OCI-LY3 (cell line): ENCODE measurements at regions not wholly inside any gene's neighbourhood (a gene's known extent, or its start where the extent isn't known, plus 50 kb on each side); places are given as distances from the start of the nearest gene placed in this dataset.
A peak's percentile ranks its signal among the peaks of the same experiment; 100 is the strongest.

Experiments used
- H2AFZ ChIP-seq: fragments of 200-600, 300-600 bp; shearing (Covaris generic); 2 replicates; pipeline ENCODE4 v1.6.0; 2014; ENCODE audit warnings: antibody characterized with exemption, low read depth, low read length
- H3K27ac ChIP-seq: fragments of 200-600, 300-600 bp; sonication (generic); 2 replicates; pipeline ENCODE4 v1.5.1; 2014; ENCODE audit warnings: mild to moderate bottlenecking, low read length, moderate library complexity, mixed read lengths
- H3K27me3 ChIP-seq: fragments of 200-600, 300-600 bp; sonication (generic); 2 replicates; pipeline ENCODE4 v1.6.1; 2014; ENCODE audit warnings: low read depth, low read length, mixed read lengths
- H3K36me3 ChIP-seq: fragments of 200-600, 300-600 bp; sonication (generic); replicated peaks from 2 replicates; pipeline ENCODE3; 2014; ENCODE audit warnings: low read depth, low read length, mixed read lengths
- H3K4me1 ChIP-seq: fragments of 300-600, 200-600 bp; sonication (generic); 2 replicates; pipeline ENCODE4 v1.6.1; 2014; ENCODE audit warnings: low read length, mixed read lengths
- H3K4me2 ChIP-seq: fragments of 200-600, 300-600 bp; sonication (generic); 2 replicates; pipeline ENCODE4 v1.6.1; 2014; ENCODE audit warnings: low read length, mixed read lengths
- H3K4me3 ChIP-seq: fragments of 300-600, 200-600 bp; sonication (generic); 2 replicates; pipeline ENCODE4 v1.5.1; 2014; ENCODE audit warnings: antibody characterized with exemption, mild to moderate bottlenecking, low read length, moderate library complexity
- H3K79me2 ChIP-seq: fragments of 300-600, 200-600 bp; shearing (Covaris generic); 2 replicates; pipeline ENCODE4 v1.6.1; 2014; ENCODE audit warnings: mild to moderate bottlenecking, low read length, mixed read lengths
- H3K9ac ChIP-seq: fragments of 300-600, 200-600 bp; shearing (Covaris generic); 2 replicates; pipeline ENCODE4 v1.6.0; 2014; ENCODE audit warnings: mild to moderate bottlenecking, low read length, moderate library complexity
- H3K9me3 ChIP-seq: fragments of 200-600, 300-600 bp; shearing (Covaris generic); 2 replicates; pipeline ENCODE4 v1.6.1; 2014; ENCODE audit warnings: low read length, mixed read lengths; ENCODE audit not compliant: insufficient read depth
- H4K20me1 ChIP-seq: fragments of 200-600, 300-600 bp; sonication (generic); 2 replicates; pipeline ENCODE4 v1.6.1; 2016; ENCODE audit warnings: low read length, mixed read lengths; ENCODE audit not compliant: insufficient read depth
- EZH2phosphoT487 ChIP-seq: fragments of 200-600 bp; shearing (Covaris generic); IDR thresholded peaks from 2 replicates; pipeline ENCODE4 v1.6.1; 2018; ENCODE audit warnings: antibody characterized with exemption, mixed run types, low read depth
- TF ChIP-seq, protein P1 (sequence below): fragments of 200-600, 300-600 bp; sonication (generic); IDR thresholded peaks from 2 replicates; pipeline ENCODE4 v1.5.1; 2014; ENCODE audit warnings: antibody characterized with exemption, low read length, low read depth

DNA sequence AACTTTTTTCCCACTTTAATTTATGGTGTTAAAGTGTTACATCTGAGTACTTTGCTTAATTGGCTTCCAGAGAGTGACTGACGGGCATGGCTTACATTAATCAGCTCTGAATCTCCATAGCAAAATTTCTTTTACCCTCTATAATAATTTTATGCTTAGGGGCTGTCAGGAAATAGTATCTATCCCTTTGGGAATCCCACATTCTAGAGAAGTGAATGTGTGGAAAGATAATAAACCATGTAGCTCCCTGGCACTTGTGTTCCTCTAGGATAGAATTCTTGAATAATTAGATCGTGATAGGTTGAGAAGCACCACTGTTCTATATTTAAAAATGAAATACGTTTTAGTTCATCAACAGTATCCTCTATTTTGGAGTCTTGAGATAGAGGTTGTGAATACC, 89.6 kb downstream of the DNAJB9 start:
- Histone ChIP-seq H3K79me2 (no peaks in the 10 kb centered on the region), H3K36me3 (no peaks in the 10 kb centered on the region), H3K27me3 (no peaks in the 10 kb centered on the region; the same call in 1 of the 2 replicates), H2AFZ (no peak overlapping the region), H4K20me1 (no peaks in the 10 kb centered on the region), H3K27ac (no peak overlapping the region), H3K4me3 (no peak overlapping the region), H3K9me3 (no peaks in the 10 kb centered on the region), H3K4me2 (no peak overlapping the region), H3K4me1 (no peaks in the 10 kb centered on the region), H3K9ac (no peak overlapping the region)
- no peak for TF ChIP-seq EZH2phosphoT487
- TF ChIP-seq, protein P1, sequence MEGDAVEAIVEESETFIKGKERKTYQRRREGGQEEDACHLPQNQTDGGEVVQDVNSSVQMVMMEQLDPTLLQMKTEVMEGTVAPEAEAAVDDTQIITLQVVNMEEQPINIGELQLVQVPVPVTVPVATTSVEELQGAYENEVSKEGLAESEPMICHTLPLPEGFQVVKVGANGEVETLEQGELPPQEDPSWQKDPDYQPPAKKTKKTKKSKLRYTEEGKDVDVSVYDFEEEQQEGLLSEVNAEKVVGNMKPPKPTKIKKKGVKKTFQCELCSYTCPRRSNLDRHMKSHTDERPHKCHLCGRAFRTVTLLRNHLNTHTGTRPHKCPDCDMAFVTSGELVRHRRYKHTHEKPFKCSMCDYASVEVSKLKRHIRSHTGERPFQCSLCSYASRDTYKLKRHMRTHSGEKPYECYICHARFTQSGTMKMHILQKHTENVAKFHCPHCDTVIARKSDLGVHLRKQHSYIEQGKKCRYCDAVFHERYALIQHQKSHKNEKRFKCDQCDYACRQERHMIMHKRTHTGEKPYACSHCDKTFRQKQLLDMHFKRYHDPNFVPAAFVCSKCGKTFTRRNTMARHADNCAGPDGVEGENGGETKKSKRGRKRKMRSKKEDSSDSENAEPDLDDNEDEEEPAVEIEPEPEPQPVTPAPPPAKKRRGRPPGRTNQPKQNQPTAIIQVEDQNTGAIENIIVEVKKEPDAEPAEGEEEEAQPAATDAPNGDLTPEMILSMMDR: no peak

DNA sequence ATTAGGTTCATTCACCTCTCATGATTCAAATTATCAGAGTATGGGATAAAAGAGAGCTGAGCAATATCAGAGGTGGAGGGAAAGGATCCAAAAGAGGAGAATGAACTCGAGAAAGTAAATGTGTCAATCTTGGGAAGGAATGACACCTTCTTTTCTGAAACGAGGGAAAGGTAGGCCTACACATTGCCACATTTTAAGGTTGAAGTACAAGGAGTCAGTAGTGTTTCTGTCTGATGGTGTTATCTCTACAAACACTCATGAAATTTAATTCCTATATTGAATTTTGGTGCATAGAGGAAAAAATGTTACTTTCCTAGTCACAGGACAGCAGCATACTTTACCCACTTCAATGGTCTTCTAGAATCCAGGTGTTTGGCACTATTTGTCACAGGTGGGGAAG, 90.2 kb downstream of the DNAJB9 start:
- H4K20me1 ChIP-seq: no peaks in the 10 kb centered on the region
- no peaks in the 10 kb centered on the region for H3K4me1 ChIP-seq
- H3K9ac ChIP-seq: no peak overlapping the region
- H2AFZ ChIP-seq: no peak overlapping the region
- H3K4me3 ChIP-seq: no peak overlapping the region
- no peak overlapping the region for H3K27ac ChIP-seq
- TF ChIP-seq EZH2phosphoT487: no peak
- TF ChIP-seq, protein P1: no peak
- H3K79me2 ChIP-seq: no peaks in the 10 kb centered on the region
- no peaks in the 10 kb centered on the region; the same call in 1 of the 2 replicates for H3K27me3 ChIP-seq
- no peak overlapping the region for H3K4me2 ChIP-seq
- H3K36me3 ChIP-seq: no peaks in the 10 kb centered on the region
- no peaks in the 10 kb centered on the region for H3K9me3 ChIP-seq

DNA sequence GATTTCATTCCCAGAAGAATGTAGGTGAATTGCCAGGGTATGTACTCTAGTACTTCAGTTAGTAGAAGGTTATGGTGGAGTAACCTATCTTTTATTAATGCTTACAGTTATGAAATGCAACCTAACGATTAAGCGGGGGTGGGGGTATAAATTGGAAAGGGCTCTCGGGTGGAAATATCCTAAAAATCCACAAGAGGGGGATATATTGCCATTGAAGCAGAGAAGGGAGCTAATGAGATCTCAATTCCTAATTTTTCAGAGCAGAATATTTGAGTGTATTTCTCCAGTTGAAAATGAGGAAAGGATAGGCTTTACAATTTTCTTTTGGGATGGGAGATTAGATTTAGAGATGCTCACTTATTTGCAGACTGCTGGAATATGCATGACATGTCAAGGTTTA, 90.8 kb downstream of the DNAJB9 start:
- no peaks in the 10 kb centered on the region for H3K36me3 ChIP-seq
- no peak overlapping the region for H3K27ac ChIP-seq
- no peaks in the 10 kb centered on the region for H3K4me1 ChIP-seq
- H3K4me2 ChIP-seq: no peak overlapping the region
- no peaks in the 10 kb centered on the region for H4K20me1 ChIP-seq
- H3K27me3 ChIP-seq: no peaks in the 10 kb centered on the region; the same call in 1 of the 2 replicates
- H3K9ac ChIP-seq: no peak overlapping the region
- no peaks in the 10 kb centered on the region for H3K79me2 ChIP-seq
- TF ChIP-seq EZH2phosphoT487: no peak
- TF ChIP-seq, protein P1: peak; percentile 45
- no peak overlapping the region for H2AFZ ChIP-seq
- H3K4me3 ChIP-seq: no peak overlapping the region
- H3K9me3 ChIP-seq: no peaks in the 10 kb centered on the region

GRCh38 chr7:108662783-108663362, 93.2 kb downstream of the DNAJB9 start:
- H3K4me3 ChIP-seq: no peak overlapping the region
- H3K9ac ChIP-seq: no peak overlapping the region
- H3K9me3 ChIP-seq: no peaks in the 10 kb centered on the region
- no peak overlapping the region for H3K27ac ChIP-seq
- TF ChIP-seq, protein P1: no peak
- no peak for TF ChIP-seq EZH2phosphoT487
- no peaks in the 10 kb centered on the region; the same call in 1 of the 2 replicates for H3K27me3 ChIP-seq
- no peak overlapping the region for H3K4me2 ChIP-seq
- H3K4me1 ChIP-seq: no peaks in the 10 kb centered on the region
- no peaks in the 10 kb centered on the region for H3K36me3 ChIP-seq
- H4K20me1 ChIP-seq: no peaks in the 10 kb centered on the region
- no peak overlapping the region for H2AFZ ChIP-seq
- H3K79me2 ChIP-seq: no peaks in the 10 kb centered on the region
